ENCODE measurements at regions not wholly inside any gene's neighbourhood (a gene's known extent, or its start where the extent isn't known, plus 50 kb on each side); places are given as distances from the start of the nearest gene placed in this dataset.

DNA sequence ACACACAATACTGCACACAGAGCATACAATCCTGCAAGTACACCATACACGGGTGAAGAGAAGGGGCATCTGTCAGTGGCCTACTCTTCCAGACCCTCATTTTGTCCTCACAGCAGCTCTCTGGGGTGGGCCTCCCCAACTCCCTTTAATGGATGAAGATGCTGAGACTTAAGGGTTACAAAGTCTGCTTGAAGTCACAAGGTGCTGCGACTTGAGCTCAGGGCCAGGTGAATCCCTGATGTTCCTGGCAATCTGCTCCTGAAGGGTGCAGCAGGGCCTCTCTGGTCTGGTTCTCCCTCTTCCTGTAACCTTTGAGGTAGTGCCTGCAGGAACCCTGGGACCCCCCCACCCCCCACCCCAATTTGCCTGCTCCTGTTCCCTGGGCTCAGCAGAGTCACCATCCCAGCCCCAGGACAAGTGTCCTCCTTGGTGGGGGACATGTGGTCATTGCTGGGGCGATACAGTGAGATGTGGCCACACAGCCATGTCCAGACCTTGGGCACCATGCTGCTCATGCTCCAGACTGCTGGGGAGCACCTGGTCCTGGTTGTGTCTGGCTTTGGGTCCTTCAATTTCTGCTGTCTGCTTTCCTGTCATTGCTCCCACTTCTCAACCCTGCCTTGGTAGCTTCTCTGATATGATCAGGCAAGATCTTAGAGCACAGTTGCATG lies 107.5 kb downstream of the METRNL start:
- ATAC-seq (no peak), DNase-seq (ENCODE audit: low read depth in 1 of 2, low spot score in 1 of 2) (no peak), FAIRE-seq (no peak)
- 32% methylated on average over 3 of the region's 3 CpGs for WGBS (ENCODE audit: missing lambda C conversion rate)
- H3K4me2 ChIP-seq: no peak overlapping the region
- ChIA-PET CTCF (interaction anchor here (1.2 to 1.6 kb wide), 2 partner anchors 14 to 15 kb away, joined by 3 read pairs; no protein-coding TSS in a partner anchor), POLR2A (no interaction called here)
- 0 out of 3 replicates have a peak, but pooled peaks cover 3% of the 10 kb centered on the region for H3K9me3 ChIP-seq
- H3K4me3 ChIP-seq: no peak overlapping the region
- TF ChIP-seq ZSCAN20 (CRISPR knock-in tag; IDR thresholded peaks at IDR 0.05) (no peak), JUNB (IDR thresholded peaks at IDR 0.05) (no peak), MAFK (IDR thresholded peaks at IDR 0.05; ENCODE audit: partially characterized antibody) (no peak), HOXA7 (CRISPR knock-in tag; IDR thresholded peaks at IDR 0.05) (no peak), FOSL2 (IDR thresholded peaks at IDR 0.05) (no peak), FOSL2 (CRISPR knock-in tag; IDR thresholded peaks at IDR 0.05) (no peak), HOXB13 (CRISPR knock-in tag; IDR thresholded peaks at IDR 0.05; ENCODE audit: low read depth) (no peak), RFX5 (IDR thresholded peaks at IDR 0.05) (no peak), ZFP36 (IDR thresholded peaks at IDR 0.05; ENCODE audit: borderline replicate concordance, partially characterized antibody) (no peak), NPAS2 (CRISPR knock-in tag; IDR thresholded peaks at IDR 0.05; ENCODE audit: borderline replicate concordance) (no peak), KDM1A (IDR thresholded peaks at IDR 0.05; ENCODE audit: low read depth) (no peak), HES2 (IDR thresholded peaks at IDR 0.05) (no peak), POLR2A (IDR thresholded peaks at IDR 0.05; ENCODE audit: low read length) (no peak)
- no peak overlapping the region for H3K27ac ChIP-seq
- no peaks in the 10 kb centered on the region for H3K4me1 ChIP-seq

DNA sequence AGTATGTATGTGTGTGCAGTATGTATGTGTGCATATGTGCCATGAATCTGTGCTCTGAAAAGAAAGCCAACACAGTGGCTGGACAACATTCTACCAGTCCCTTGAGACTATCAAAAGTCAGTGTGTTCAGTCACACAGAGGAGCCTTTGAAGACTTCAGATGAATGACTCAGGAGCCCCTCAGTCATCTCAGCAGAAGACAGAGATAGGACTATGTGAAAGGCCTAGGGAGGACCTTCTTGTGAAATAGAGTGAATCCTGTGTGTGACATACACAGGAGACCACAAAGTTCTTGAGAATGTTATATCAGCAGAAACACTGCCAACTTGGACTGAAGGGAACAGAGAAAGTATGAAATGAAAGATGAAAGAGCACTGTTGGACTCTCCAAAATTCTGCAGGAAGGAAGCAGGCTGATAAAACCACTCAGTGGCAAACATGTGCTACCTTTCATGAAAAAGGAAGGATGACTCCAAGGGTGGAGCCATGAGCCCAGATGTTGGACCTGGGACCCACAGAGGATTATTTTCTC lies 108.4 kb downstream of the METRNL start:
- ChIA-PET POLR2A (no interaction called here), CTCF (interaction anchor here (1.6 kb wide), 1 partner anchor 14 kb away, joined by 3 read pairs; no protein-coding TSS in a partner anchor)
- Histone ChIP-seq H3K4me1 (no peaks in the 10 kb centered on the region), H3K9me3 (0 out of 3 replicates have a peak, but pooled peaks cover 3% of the 10 kb centered on the region), H3K27ac (no peak overlapping the region), H3K4me2 (no peak overlapping the region), H3K4me3 (no peak overlapping the region)
- TF ChIP-seq RARB (CRISPR knock-in tag; IDR thresholded peaks at IDR 0.05): no peak
- no peak for TF ChIP-seq TP53 (CRISPR knock-in tag; IDR thresholded peaks at IDR 0.05)
- no peak for TF ChIP-seq NR3C1 (IDR thresholded peaks at IDR 0.05)
- TF ChIP-seq POLR2AphosphoS2 (conservative IDR thresholded peaks at IDR 0.05; ENCODE audit: low read length): no peak
- no peak for TF ChIP-seq E2F6 (IDR thresholded peaks at IDR 0.05; ENCODE audit: borderline replicate concordance, low read depth)
- no peak for DNase-seq (ENCODE audit: low read depth in 1 of 2, low spot score in 1 of 2)
- FAIRE-seq: no peak
- ATAC-seq: no peak

DNA sequence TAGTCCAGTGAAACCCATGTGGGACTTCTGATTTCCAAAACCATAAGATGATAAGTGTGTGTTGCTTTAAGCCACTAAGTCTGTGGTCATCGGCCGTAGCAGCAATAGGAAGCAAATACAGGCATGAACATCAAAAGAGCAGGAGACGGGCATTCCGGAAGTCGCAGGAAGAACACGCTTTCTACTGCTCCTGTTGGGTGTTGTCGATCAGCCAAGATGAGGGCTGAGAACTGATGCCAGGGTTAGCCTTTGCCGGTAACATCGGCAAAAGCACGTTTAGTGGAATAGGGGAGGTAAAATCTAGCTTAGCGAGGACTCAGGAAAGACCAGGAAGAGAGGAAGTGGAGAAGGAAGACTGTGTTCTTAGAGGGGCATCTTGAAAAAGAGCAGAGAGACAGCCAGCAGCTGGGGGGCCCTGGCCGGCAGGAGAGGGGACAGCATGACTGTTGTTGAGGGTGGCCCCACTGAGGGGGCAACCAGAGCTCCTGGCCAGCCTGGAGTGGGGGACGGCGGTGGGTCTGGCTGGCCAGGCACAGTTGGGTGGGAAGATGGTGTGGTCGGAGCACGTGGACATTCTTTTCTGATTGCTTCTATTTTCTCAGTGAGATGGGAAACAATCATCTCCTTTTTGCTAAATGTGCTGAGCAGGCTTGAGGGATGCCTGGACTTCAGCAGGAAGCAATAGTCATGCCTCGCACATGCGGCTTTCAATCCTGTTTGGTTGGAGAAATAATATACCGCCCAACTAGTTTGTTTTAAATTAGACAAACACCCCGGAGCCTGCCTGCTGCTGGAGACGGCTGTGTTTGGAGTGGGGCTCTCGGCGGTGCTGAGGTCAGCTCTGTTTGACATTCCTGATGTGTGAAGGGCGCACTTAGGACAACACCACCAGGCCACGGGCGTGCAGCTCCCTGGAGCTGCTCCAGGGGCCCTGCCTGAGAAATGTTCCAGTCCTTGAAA lies 109.9 kb downstream of the METRNL start:
- WGBS (ENCODE audit: missing lambda C conversion rate): 51% methylated on average over 26 of the region's 26 CpGs
- TF ChIP-seq, protein P1, sequence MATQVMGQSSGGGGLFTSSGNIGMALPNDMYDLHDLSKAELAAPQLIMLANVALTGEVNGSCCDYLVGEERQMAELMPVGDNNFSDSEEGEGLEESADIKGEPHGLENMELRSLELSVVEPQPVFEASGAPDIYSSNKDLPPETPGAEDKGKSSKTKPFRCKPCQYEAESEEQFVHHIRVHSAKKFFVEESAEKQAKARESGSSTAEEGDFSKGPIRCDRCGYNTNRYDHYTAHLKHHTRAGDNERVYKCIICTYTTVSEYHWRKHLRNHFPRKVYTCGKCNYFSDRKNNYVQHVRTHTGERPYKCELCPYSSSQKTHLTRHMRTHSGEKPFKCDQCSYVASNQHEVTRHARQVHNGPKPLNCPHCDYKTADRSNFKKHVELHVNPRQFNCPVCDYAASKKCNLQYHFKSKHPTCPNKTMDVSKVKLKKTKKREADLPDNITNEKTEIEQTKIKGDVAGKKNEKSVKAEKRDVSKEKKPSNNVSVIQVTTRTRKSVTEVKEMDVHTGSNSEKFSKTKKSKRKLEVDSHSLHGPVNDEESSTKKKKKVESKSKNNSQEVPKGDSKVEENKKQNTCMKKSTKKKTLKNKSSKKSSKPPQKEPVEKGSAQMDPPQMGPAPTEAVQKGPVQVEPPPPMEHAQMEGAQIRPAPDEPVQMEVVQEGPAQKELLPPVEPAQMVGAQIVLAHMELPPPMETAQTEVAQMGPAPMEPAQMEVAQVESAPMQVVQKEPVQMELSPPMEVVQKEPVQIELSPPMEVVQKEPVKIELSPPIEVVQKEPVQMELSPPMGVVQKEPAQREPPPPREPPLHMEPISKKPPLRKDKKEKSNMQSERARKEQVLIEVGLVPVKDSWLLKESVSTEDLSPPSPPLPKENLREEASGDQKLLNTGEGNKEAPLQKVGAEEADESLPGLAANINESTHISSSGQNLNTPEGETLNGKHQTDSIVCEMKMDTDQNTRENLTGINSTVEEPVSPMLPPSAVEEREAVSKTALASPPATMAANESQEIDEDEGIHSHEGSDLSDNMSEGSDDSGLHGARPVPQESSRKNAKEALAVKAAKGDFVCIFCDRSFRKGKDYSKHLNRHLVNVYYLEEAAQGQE (IDR thresholded peaks at IDR 0.05): no peak
- no peak for TF ChIP-seq ZFP36 (IDR thresholded peaks at IDR 0.05; ENCODE audit: borderline replicate concordance, partially characterized antibody)
- TF ChIP-seq, protein P2, sequence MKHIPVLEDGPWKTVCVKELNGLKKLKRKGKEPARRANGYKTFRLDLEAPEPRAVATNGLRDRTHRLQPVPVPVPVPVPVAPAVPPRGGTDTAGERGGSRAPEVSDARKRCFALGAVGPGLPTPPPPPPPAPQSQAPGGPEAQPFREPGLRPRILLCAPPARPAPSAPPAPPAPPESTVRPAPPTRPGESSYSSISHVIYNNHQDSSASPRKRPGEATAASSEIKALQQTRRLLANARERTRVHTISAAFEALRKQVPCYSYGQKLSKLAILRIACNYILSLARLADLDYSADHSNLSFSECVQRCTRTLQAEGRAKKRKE (CRISPR knock-in tag; IDR thresholded peaks at IDR 0.05; ENCODE audit: low read depth): no peak
- no peak for TF ChIP-seq SREBF2 (IDR thresholded peaks at IDR 0.05)
- no peak for TF ChIP-seq POLR2AphosphoS2 (conservative IDR thresholded peaks at IDR 0.05; ENCODE audit: low read length)
- no peak for TF ChIP-seq ZSCAN20 (CRISPR knock-in tag; IDR thresholded peaks at IDR 0.05)
- peak; percentile 19 for TF ChIP-seq MAFK (IDR thresholded peaks at IDR 0.05; ENCODE audit: partially characterized antibody)
- no peak for TF ChIP-seq NFE2L2 (conservative IDR thresholded peaks at IDR 0.05; ENCODE audit: low read length)
- H3K4me2 ChIP-seq: no peak overlapping the region
- ChIA-PET POLR2A (no interaction called here), CTCF (interaction anchor here (1.0 kb wide), 1 partner anchor 9 kb away, joined by 3 read pairs; no protein-coding TSS in a partner anchor)
- H3K9me3 ChIP-seq: peaks cover 3% of the 10 kb centered on the region; the same call in 1 of the 3 replicates
- DNase-seq (ENCODE audit: low read depth in 1 of 2, low spot score in 1 of 2) (no peak), ATAC-seq (no peak; a peak in 1 of 6 replicates), FAIRE-seq (no peak)
- no peaks in the 10 kb centered on the region for H3K4me1 ChIP-seq
- no peak overlapping the region for H3K4me3 ChIP-seq
- no peak overlapping the region for H3K27ac ChIP-seq

Measured in A549 (cell line).